ENCODE measurements at regions not wholly inside any gene's neighbourhood (a gene's known extent, or its start where the extent isn't known, plus 50 kb on each side); places are given as distances from the start of the nearest gene placed in this dataset.

DNA sequence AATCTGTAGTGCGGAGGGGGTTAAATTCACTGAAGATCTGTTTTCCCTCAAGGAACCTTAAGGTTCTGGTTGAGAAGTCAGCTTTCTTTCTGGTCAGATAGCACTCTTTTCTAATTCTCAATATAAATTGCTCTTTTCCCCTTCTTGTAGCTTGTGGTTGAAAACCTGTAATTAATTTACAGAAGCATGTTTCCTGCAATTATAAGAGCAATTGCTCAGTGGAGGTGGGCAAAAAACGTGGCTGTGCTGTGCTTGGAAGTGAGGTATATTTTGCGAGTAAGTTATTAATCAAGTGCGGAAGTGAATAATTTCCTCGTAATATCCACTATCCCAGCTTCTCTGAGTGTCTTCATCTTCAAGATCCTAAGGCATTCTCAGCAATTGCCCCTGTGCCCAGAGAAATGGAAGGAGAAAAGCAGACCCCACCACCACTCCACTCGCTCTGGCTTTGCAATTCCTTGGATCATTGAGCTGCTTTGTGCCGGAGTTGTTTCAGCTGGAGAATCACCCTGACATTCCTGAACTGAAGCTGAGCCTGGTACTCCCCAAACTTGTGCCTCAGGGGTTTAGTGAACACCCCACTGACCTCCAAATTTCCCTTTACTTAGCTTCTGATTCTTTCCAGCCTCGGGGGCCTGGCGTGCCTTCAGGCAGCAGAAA, 140.6 kb downstream of the LRRC70 start:
- TF ChIP-seq POLR2A (IDR thresholded peaks at IDR 0.05; ENCODE audit: low read length) (no peak), GATA1 (IDR thresholded peaks at IDR 0.05; ENCODE audit: low read depth, low read length) (no peak)
